CD14-positive monocyte (primary cell): ENCODE measurements at regions not wholly inside any gene's neighbourhood (a gene's known extent, or its start where the extent isn't known, plus 50 kb on each side); places are given as distances from the start of the nearest gene placed in this dataset.

Experiments used
- DNase-seq, 3 donors: peaks; one replicate each; pipeline ENCODE4 v3.0.0-alpha.2; 2011 to 2022
- H2AFZ ChIP-seq: 2 replicates; pipeline ENCODE4 v1.6.0; 2012; ENCODE audit warnings: mild to moderate bottlenecking, low read depth, low read length, inconsistent platforms; ENCODE audit not compliant: insufficient read depth, poor library complexity, severe bottlenecking
- H3K27ac ChIP-seq, 2 donors: 1 replicate in 1 of 2; 2 replicates in 1 of 2; pipeline ENCODE4 v1.5.1; 2012 to 2013; ENCODE audit warnings: low read length in 2 of 2, control low read depth in 1 of 2, inconsistent platforms in 1 of 2, low read depth in 1 of 2, mild to moderate bottlenecking in 1 of 2
- H3K27me3 ChIP-seq, 2 donors: one replicate each; pipeline versions ENCODE4 v1.6.0 to v1.6.1; 2011 to 2013; ENCODE audit warnings: low read length in 2 of 2; ENCODE audit not compliant: control insufficient read depth in 2 of 2, insufficient read depth in 2 of 2
- H3K36me3 ChIP-seq, 2 donors: replicated peaks in 1 of 2; 1 replicate in 1 of 2; 2 replicates in 1 of 2; pipeline versions ENCODE4 v1.5.1 to v1.6.1; 2012 to 2013; ENCODE audit warnings: low read length in 2 of 2, control low read depth in 1 of 2, inconsistent platforms in 1 of 2, mild to moderate bottlenecking in 1 of 2; ENCODE audit not compliant: insufficient read depth in 2 of 2, control insufficient read depth in 1 of 2
- H3K4me1 ChIP-seq, 2 donors: 1 replicate in 1 of 2; 2 replicates in 1 of 2; pipeline versions ENCODE4 v1.5.1 to v1.6.1; 2012 to 2013; ENCODE audit warnings: low read length in 2 of 2, control low read depth in 1 of 2, inconsistent platforms in 1 of 2, mild to moderate bottlenecking in 1 of 2, moderate library complexity in 1 of 2; ENCODE audit not compliant: insufficient read depth in 2 of 2, control insufficient read depth in 1 of 2
- H3K4me2 ChIP-seq: replicated peaks from 2 replicates; pipeline ENCODE3; 2012; ENCODE audit warnings: low read length, moderate library complexity, mild to moderate bottlenecking; ENCODE audit not compliant: poor library complexity, severe bottlenecking; ENCODE audit errors: extremely low read depth
- H3K4me3 ChIP-seq, 3 experiments: fragments of 200-600 bp in 1 of 3; sonication (generic) in 1 of 3; replicated peaks in 1 of 3; 1 replicate in 2 of 3; 2 replicates in 1 of 3; pipeline ENCODE4 v1.5.1; 2011 to 2013; ENCODE audit warnings: low read length in 3 of 3, mild to moderate bottlenecking in 3 of 3, control low read depth in 2 of 3, low read depth in 2 of 3, inconsistent platforms in 1 of 3, moderate library complexity in 1 of 3
- H3K79me2 ChIP-seq: 2 replicates; pipeline ENCODE4 v1.6.0; 2012; ENCODE audit warnings: mild to moderate bottlenecking, control low read depth, inconsistent platforms, low read length, moderate library complexity; ENCODE audit not compliant: insufficient read depth
- H3K9ac ChIP-seq: 2 replicates; pipeline ENCODE4 v1.6.0; 2017; ENCODE audit warnings: low read length, mild to moderate bottlenecking; ENCODE audit not compliant: insufficient read depth, poor library complexity, severe bottlenecking
- H3K9me3 ChIP-seq, 2 donors: replicated peaks in 1 of 2; 1 replicate in 1 of 2; 2 replicates in 1 of 2; pipeline versions ENCODE4 v1.5.1 to v1.6.1; 2012 to 2013; ENCODE audit warnings: low read length in 2 of 2, control low read depth in 1 of 2; ENCODE audit not compliant: control insufficient read depth in 1 of 2, insufficient read depth in 1 of 2
- H4K20me1 ChIP-seq: 2 replicates; pipeline ENCODE4 v1.6.0; 2012; ENCODE audit warnings: mild to moderate bottlenecking, low read length, control low read depth, moderate library complexity; ENCODE audit not compliant: insufficient read depth
- H3K27ac Mint-ChIP-seq, 7 donors: one replicate each; pipeline ENCODE4 v1.8.0; 2020; ENCODE audit warnings: mild to moderate bottlenecking in 7 of 7, mixed read lengths in 7 of 7, moderate library complexity in 6 of 7, inconsistent platforms in 2 of 7
- H3K27me3 Mint-ChIP-seq, 3 donors: one replicate each; pipeline ENCODE4 v1.8.0; 2021 to 2022; ENCODE audit warnings: low read depth in 3 of 3, mild to moderate bottlenecking in 3 of 3, mixed read lengths in 3 of 3, moderate library complexity in 3 of 3, inconsistent platforms in 1 of 3
- H3K36me3 Mint-ChIP-seq, 2 donors: one replicate each; pipeline ENCODE4 v1.8.0; 2020; ENCODE audit warnings: mixed read lengths in 2 of 2, inconsistent platforms in 1 of 2, mild to moderate bottlenecking in 1 of 2
- H3K4me1 Mint-ChIP-seq: one replicate; pipeline ENCODE4 v1.8.0; 2020; ENCODE audit warnings: mild to moderate bottlenecking, mixed read lengths
- H3K4me3 Mint-ChIP-seq, 2 donors: one replicate each; pipeline ENCODE4 v1.8.0; 2020; ENCODE audit warnings: mild to moderate bottlenecking in 2 of 2, mixed read lengths in 2 of 2, moderate library complexity in 1 of 2
- H3K9me3 Mint-ChIP-seq, 7 donors: one replicate each; pipeline ENCODE4 v1.8.0; 2020 to 2022; ENCODE audit warnings: mixed read lengths in 7 of 7, mild to moderate bottlenecking in 6 of 7, moderate library complexity in 6 of 7, inconsistent platforms in 2 of 7
- CTCF ChIP-seq: fragments of 200-600 bp; IDR thresholded peaks from one replicate; pipeline ENCODE4 v1.8.0; 2022; ENCODE audit warnings: antibody characterized with exemption, mild to moderate bottlenecking
- WGBS: methylation state at CpG from one replicate; pipeline ENCODE4 v1.1.5; 2013; ENCODE audit warnings: missing lambda C conversion rate; ENCODE audit not compliant: insufficient coverage; 5-methylcytosine and 5-hydroxymethylcytosine counted together
- intact Hi-C, 2 donors: fragments of 100-400 bp; cut with micrococcal nuclease; formaldehyde crosslinking; loops; one replicate each; pipeline versions ENCODE4 v1.15.0 to v1.15.1; 2023

- no peaks in the 10 kb centered on the region for H3K27me3 Mint-ChIP-seq
- H3K9me3 Mint-ChIP-seq: peaks cover 0 to 6% (median 0%) of the 10 kb centered on the region in 7 donors
- no peak for DNase-seq
- Histone ChIP-seq H2AFZ (no peak overlapping the region), H3K9ac (no peak overlapping the region), H3K36me3 (no peaks in the 10 kb centered on the region), H3K4me3 (no peak overlapping the region), H3K27ac (no peak overlapping the region), H3K27me3 (no peaks in the 10 kb centered on the region), H3K79me2 (no peaks in the 10 kb centered on the region), H3K9me3 (no peaks in the 10 kb centered on the region), H3K4me2 (no peak overlapping the region), H3K4me1 (no peaks in the 10 kb centered on the region), H4K20me1 (no peaks in the 10 kb centered on the region)
- WGBS: no CpG with 5 or more reads among the region's 2 CpGs
- H3K4me1 Mint-ChIP-seq: no peaks in the 10 kb centered on the region
- H3K4me3 Mint-ChIP-seq: no peak overlapping the region
- intact Hi-C loops: no loop called here
- no peak for TF ChIP-seq CTCF
- H3K36me3 Mint-ChIP-seq: no peaks in the 10 kb centered on the region
- no peak overlapping the region for H3K27ac Mint-ChIP-seq
Observed at GRCh38 chr6:140663772-140664171, 1289.3 kb upstream of the CITED2 start.

GRCh38 chr6:140663094-140663493, 1288.6 kb upstream of the CITED2 start:
- Mint-ChIP-seq H3K36me3 (no peaks in the 10 kb centered on the region), H3K9me3 (peaks cover 0 to 6% (median 0%) of the 10 kb centered on the region in 7 donors), H3K27me3 (no peaks in the 10 kb centered on the region), H3K4me3 (no peak overlapping the region), H3K27ac (no peak overlapping the region), H3K4me1 (no peaks in the 10 kb centered on the region)
- DNase-seq: no peak
- intact Hi-C loops: no loop called here
- no peak overlapping the region for H3K4me3 ChIP-seq
- H3K36me3 ChIP-seq: no peaks in the 10 kb centered on the region
- H3K79me2 ChIP-seq: no peaks in the 10 kb centered on the region
- no peaks in the 10 kb centered on the region for H3K4me1 ChIP-seq
- no CpG with 5 or more reads among the region's 2 CpGs for WGBS
- H4K20me1 ChIP-seq: no peaks in the 10 kb centered on the region
- H3K27me3 ChIP-seq: no peaks in the 10 kb centered on the region
- no peak overlapping the region for H2AFZ ChIP-seq
- no peak overlapping the region for H3K4me2 ChIP-seq
- H3K9ac ChIP-seq: no peak overlapping the region
- no peak overlapping the region for H3K27ac ChIP-seq
- TF ChIP-seq CTCF: no peak
- H3K9me3 ChIP-seq: no peaks in the 10 kb centered on the region
